Naive B cell (primary cell): ENCODE measurements at regions not wholly inside any gene's neighbourhood (a gene's known extent, or its start where the extent isn't known, plus 50 kb on each side); places are given as distances from the start of the nearest gene placed in this dataset.
"Not testable (repeated sequence)": the region's sequence is repeated elsewhere in the genome, so short reads cannot be mapped to it uniquely, and the experiment has no call there.

Experiments
- ATAC-seq, 2 donors: fragments of 150-1000 bp; cut with Tn5 transposase; 2 replicates each; pipeline ENCODE4 v1.10.0; 2021; ENCODE audit warnings: low read depth in 2 of 2, mild to moderate bottlenecking in 2 of 2, moderate library complexity in 2 of 2
- DNase-seq: peaks from one replicate; pipeline ENCODE4 v3.0.0; 2022
- H3K27ac Mint-ChIP-seq, 6 donors: one replicate each; pipeline ENCODE4 v1.8.0; 2020 to 2022; ENCODE audit warnings: mild to moderate bottlenecking in 6 of 6, mixed read lengths in 6 of 6, moderate library complexity in 5 of 6, inconsistent platforms in 2 of 6
- H3K27me3 Mint-ChIP-seq, 3 donors: one replicate each; pipeline ENCODE4 v1.8.0; 2021 to 2022; ENCODE audit warnings: mixed read lengths in 3 of 3, mild to moderate bottlenecking in 1 of 3
- H3K36me3 Mint-ChIP-seq, 2 donors: one replicate each; pipeline ENCODE4 v1.8.0; 2020 to 2022; ENCODE audit warnings: mixed read lengths in 2 of 2, inconsistent platforms in 1 of 2, mild to moderate bottlenecking in 1 of 2
- H3K4me1 Mint-ChIP-seq, 3 donors: one replicate each; pipeline ENCODE4 v1.8.0; 2020 to 2022; ENCODE audit warnings: mixed read lengths in 3 of 3, inconsistent platforms in 1 of 3, mild to moderate bottlenecking in 1 of 3, moderate library complexity in 1 of 3
- H3K4me3 Mint-ChIP-seq, 8 donors: one replicate each; pipeline ENCODE4 v1.8.0; 2020 to 2022; ENCODE audit warnings: mild to moderate bottlenecking in 8 of 8, mixed read lengths in 8 of 8, moderate library complexity in 8 of 8, inconsistent platforms in 2 of 8
- H3K9me3 Mint-ChIP-seq, 7 donors: one replicate each; pipeline ENCODE4 v1.8.0; 2020 to 2022; ENCODE audit warnings: mixed read lengths in 7 of 7, mild to moderate bottlenecking in 5 of 7, inconsistent platforms in 2 of 7, moderate library complexity in 1 of 7

GRCh38 chr1:3996846-3997705 lies 97.0 kb upstream of the C1orf174 start:
- H3K27ac Mint-ChIP-seq, result peak overlapping the region in 1 of 6 donors; percentile 79
- peaks cover 21 to 61% (median 41%) of the 10 kb centered on the region in 3 donors for H3K27me3 Mint-ChIP-seq

GRCh38 chr1:3998086-3998485 lies 98.0 kb upstream of the C1orf174 start:
- peaks cover 21 to 56% (median 35%) of the 10 kb centered on the region in 3 donors for H3K27me3 Mint-ChIP-seq
- H3K27ac Mint-ChIP-seq, result no peak overlapping the region
- DNase-seq, result no peak
- no peak overlapping the region for H3K4me3 Mint-ChIP-seq
- H3K9me3 Mint-ChIP-seq, result peaks cover 0 to 3% (median 0%) of the 10 kb centered on the region in 7 donors
- peaks cover 0 to 5% of the 10 kb centered on the region in 2 donors for H3K36me3 Mint-ChIP-seq
- H3K4me1 Mint-ChIP-seq, result peaks cover 0 to 17% (median 5%) of the 10 kb centered on the region in 3 donors
- no peak for ATAC-seq

More at GRCh38 chr1:3996846-3997705, 97.0 kb upstream of the C1orf174 start:
- ATAC-seq (no peak), DNase-seq (no peak)
- H3K9me3 Mint-ChIP-seq, result peaks cover 0 to 4% (median 1%) of the 10 kb centered on the region in 7 donors
- H3K36me3 Mint-ChIP-seq, result peaks cover 3 to 5% of the 10 kb centered on the region in 2 donors
- no peak overlapping the region for H3K4me3 Mint-ChIP-seq
- peaks cover 3 to 20% (median 8%) of the 10 kb centered on the region in 3 donors for H3K4me1 Mint-ChIP-seq

- H3K4me1 Mint-ChIP-seq, result peaks cover 3 to 17% (median 8%) of the 10 kb centered on the region in 3 donors
- not testable (repeated sequence) for ATAC-seq, H3K9me3 Mint-ChIP-seq, H3K27ac Mint-ChIP-seq, DNase-seq, H3K36me3 Mint-ChIP-seq
- H3K4me3 Mint-ChIP-seq, result peak overlapping the region in 1 of 8 donors; percentile 79
- H3K27me3 Mint-ChIP-seq, result peaks cover 15 to 50% (median 35%) of the 10 kb centered on the region in 3 donors
These were observed 99.4 kb upstream of the C1orf174 start for GRCh38 chr1:3999514-3999913.

GRCh38 chr1:3999941-4000735 lies 100.1 kb upstream of the C1orf174 start:
- Mint-ChIP-seq H3K27ac (no peak overlapping the region), H3K27me3 (peaks cover 15 to 46% (median 35%) of the 10 kb centered on the region in 3 donors), H3K4me3 (peak overlapping the region in 1 of 8 donors; percentile 42), H3K9me3 (peaks cover 0 to 2% (median under 1%) of the 10 kb centered on the region in 7 donors), H3K4me1 (peaks cover 9 to 17% (median 11%) of the 10 kb centered on the region in 3 donors), H3K36me3 (peaks cover 0 to 5% of the 10 kb centered on the region in 2 donors)
- ATAC-seq (no peak), DNase-seq (no peak)

GRCh38 chr1:4000811-4001251 lies 100.8 kb upstream of the C1orf174 start:
- Mint-ChIP-seq H3K27me3 (peaks cover 15 to 46% (median 34%) of the 10 kb centered on the region in 3 donors), H3K4me3 (peak overlapping the region in 1 of 8 donors; percentile 42), H3K9me3 (peaks cover 0 to 4% (median 2%) of the 10 kb centered on the region in 7 donors), H3K27ac (peak overlapping the region in 1 of 6 donors; percentile 37), H3K4me1 (peaks cover 12 to 17% (median 14%) of the 10 kb centered on the region in 3 donors), H3K36me3 (peaks cover 0 to 5% of the 10 kb centered on the region in 2 donors)
- DNase-seq (no peak), ATAC-seq (no peak)

- no peak overlapping the region for H3K4me3 Mint-ChIP-seq
These were observed 101.4 kb upstream of the C1orf174 start for GRCh38 chr1:4001461-4001860.

GRCh38 chr1:4002061-4002521 lies 102.0 kb upstream of the C1orf174 start:
- no peak for ATAC-seq
- H3K4me3 Mint-ChIP-seq, result peak overlapping the region in 1 of 8 donors; percentile 70
- H3K27ac Mint-ChIP-seq, result no peak overlapping the region
- H3K4me1 Mint-ChIP-seq, result peaks cover 17 to 21% (median 19%) of the 10 kb centered on the region in 3 donors
- peaks cover 7 to 37% (median 21%) of the 10 kb centered on the region in 3 donors for H3K27me3 Mint-ChIP-seq
- peaks cover 0 to 2% of the 10 kb centered on the region in 2 donors for H3K36me3 Mint-ChIP-seq
- peaks cover 3 to 11% (median 9%) of the 10 kb centered on the region in 7 donors for H3K9me3 Mint-ChIP-seq
- no peak for DNase-seq

More at GRCh38 chr1:4001461-4001860, 101.4 kb upstream of the C1orf174 start:
- Mint-ChIP-seq H3K27me3 (peaks cover 11 to 43% (median 28%) of the 10 kb centered on the region in 3 donors), H3K9me3 (peaks cover 0 to 5% (median 3%) of the 10 kb centered on the region in 7 donors), H3K27ac (no peak overlapping the region), H3K4me1 (peaks cover 13 to 17% (median 14%) of the 10 kb centered on the region in 3 donors), H3K36me3 (peaks cover 0 to 5% of the 10 kb centered on the region in 2 donors)
- no peak for DNase-seq
- ATAC-seq, result no peak

GRCh38 chr1:4002741-4003140 lies 102.7 kb upstream of the C1orf174 start:
- Mint-ChIP-seq H3K4me3 (peak overlapping the region in 1 of 8 donors; percentile 15), H3K36me3 (peaks cover 3 to 6% of the 10 kb centered on the region in 2 donors), H3K27ac (no peak overlapping the region), H3K9me3 (peaks cover 6 to 18% (median 16%) of the 10 kb centered on the region in 7 donors), H3K27me3 (peaks cover 4 to 33% (median 15%) of the 10 kb centered on the region in 3 donors), H3K4me1 (peaks cover 21 to 26% (median 24%) of the 10 kb centered on the region in 3 donors)
- ATAC-seq, result no peak
- no peak for DNase-seq

GRCh38 chr1:4003846-4004505 lies 103.9 kb upstream of the C1orf174 start:
- no peak for DNase-seq

GRCh38 chr1:4004635-4005430 lies 104.8 kb upstream of the C1orf174 start:
- Mint-ChIP-seq H3K36me3 (peaks cover 5 to 9% of the 10 kb centered on the region in 2 donors), H3K4me3 (peak overlapping the region in 3 of 8 donors; percentile 41 to 63 (median 53)), H3K27ac (peak overlapping the region in 5 of 6 donors; percentile 62 to 94 (median 90)), H3K4me1 (peaks cover 13 to 32% (median 18%) of the 10 kb centered on the region in 3 donors), H3K27me3 (peaks cover 0 to 13% (median 0%) of the 10 kb centered on the region in 3 donors), H3K9me3 (peaks cover 6 to 34% (median 21%) of the 10 kb centered on the region in 7 donors)
- DNase-seq, result no peak
- ATAC-seq, result no peak

More at GRCh38 chr1:4003846-4004505, 103.9 kb upstream of the C1orf174 start:
- ATAC-seq, result no peak
- H3K9me3 Mint-ChIP-seq, result peaks cover 6 to 28% (median 21%) of the 10 kb centered on the region in 7 donors
- peak overlapping the region in 1 of 6 donors; percentile 90 for H3K27ac Mint-ChIP-seq
- H3K4me1 Mint-ChIP-seq, result peaks cover 18 to 28% (median 21%) of the 10 kb centered on the region in 3 donors
- peaks cover 5 to 9% of the 10 kb centered on the region in 2 donors for H3K36me3 Mint-ChIP-seq
- no peak overlapping the region for H3K4me3 Mint-ChIP-seq
- peaks cover 0 to 21% (median 7%) of the 10 kb centered on the region in 3 donors for H3K27me3 Mint-ChIP-seq

- H3K9me3 Mint-ChIP-seq, result peaks cover 6 to 34% (median 21%) of the 10 kb centered on the region in 7 donors
- peak overlapping the region in 5 of 6 donors; percentile 9 to 94 (median 87) for H3K27ac Mint-ChIP-seq
- DNase-seq (no peak), ATAC-seq (no peak)
- H3K4me1 Mint-ChIP-seq, result peaks cover 11 to 32% (median 18%) of the 10 kb centered on the region in 3 donors
- peaks cover 5 to 9% of the 10 kb centered on the region in 2 donors for H3K36me3 Mint-ChIP-seq
- H3K27me3 Mint-ChIP-seq, result peaks cover 0 to 7% (median 0%) of the 10 kb centered on the region in 3 donors
- H3K4me3 Mint-ChIP-seq, result peak overlapping the region in 2 of 8 donors; percentile 41 to 53
These were observed 105.4 kb upstream of the C1orf174 start for GRCh38 chr1:4005431-4005830.
